NCI-H2227 treated with DMSO at 0.1 percent for 48 hours (cell line): ENCODE measurements at regions not wholly inside any gene's neighbourhood (a gene's known extent, or its start where the extent isn't known, plus 50 kb on each side); places are given as distances from the start of the nearest gene placed in this dataset.
A peak's percentile ranks its signal among the peaks of the same experiment; 100 is the strongest.

ENCODE experiments used
- DNase-seq: peaks from one replicate; lab custom pipeline; 2025; lab: John Stamatoyannopoulos, UW

- DNase-seq: peak; percentile 84
Observed at GRCh38 chr16:85327731-85328675, 215.7 kb upstream of the CIBAR2 start.

GRCh38 chr16:85328676-85329058, 216.4 kb upstream of the CIBAR2 start:
- no peak for DNase-seq

GRCh38 chr16:85329059-85329812, 217.0 kb upstream of the CIBAR2 start:
- no peak for DNase-seq

DNA sequence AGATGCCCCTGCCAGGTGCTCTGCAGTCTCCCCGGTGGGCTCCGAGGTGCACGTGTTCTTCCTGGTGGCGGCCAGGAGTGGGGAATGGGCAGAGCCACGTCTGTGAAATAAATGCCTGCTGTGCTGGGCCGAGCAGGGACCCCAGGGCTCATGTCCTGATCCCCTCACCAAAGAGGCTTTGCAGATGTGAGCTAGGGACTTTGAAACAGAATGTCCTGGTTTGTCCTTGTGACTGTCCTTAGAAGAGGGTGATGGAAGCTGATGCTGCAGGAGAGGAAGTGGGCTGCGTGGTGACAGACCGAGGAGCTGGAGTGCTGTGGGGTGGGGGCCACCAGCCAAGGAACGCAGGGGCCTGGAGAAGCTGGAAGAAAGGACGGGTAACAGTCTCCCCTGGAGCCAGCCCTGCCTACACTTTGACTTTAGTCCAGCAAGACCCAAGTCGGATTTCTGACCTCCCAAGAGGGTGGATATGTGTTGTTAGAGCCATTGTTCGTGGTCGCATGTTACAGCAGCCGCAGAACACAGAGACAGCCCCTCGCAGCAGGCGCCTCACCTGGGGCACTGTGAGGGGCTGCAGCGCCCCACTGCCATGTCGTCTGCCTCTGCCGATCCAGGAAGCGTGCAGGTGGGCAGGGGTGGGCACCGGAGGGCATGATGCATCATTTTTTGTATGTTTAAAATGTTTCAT, 217.9 kb upstream of the CIBAR2 start:
- no peak for DNase-seq

DNA sequence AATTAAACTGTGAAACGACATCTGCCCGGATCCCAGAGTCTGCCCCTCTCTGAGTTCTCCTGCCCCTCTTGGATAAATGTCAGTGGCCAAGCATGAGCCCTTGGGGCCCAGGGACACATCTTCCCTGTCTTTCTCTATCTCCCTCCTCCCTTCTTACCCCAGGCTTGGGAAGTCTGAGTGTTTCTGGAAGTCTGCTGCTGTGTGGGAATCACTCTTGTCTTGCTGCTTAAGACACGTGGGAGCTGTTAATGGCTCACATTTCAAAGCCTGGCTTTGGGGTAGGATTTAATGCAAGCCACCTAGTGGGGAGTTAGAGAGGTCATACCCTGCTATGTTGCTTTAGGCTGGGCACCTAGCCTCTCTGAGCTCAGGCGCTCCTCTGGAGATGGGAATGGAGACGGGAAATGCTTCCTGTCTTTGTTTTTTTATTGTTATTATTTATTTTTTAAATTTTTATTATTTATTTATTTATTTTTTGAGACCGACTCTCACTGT, 218.5 kb upstream of the CIBAR2 start:
- DNase-seq: no peak

DNA sequence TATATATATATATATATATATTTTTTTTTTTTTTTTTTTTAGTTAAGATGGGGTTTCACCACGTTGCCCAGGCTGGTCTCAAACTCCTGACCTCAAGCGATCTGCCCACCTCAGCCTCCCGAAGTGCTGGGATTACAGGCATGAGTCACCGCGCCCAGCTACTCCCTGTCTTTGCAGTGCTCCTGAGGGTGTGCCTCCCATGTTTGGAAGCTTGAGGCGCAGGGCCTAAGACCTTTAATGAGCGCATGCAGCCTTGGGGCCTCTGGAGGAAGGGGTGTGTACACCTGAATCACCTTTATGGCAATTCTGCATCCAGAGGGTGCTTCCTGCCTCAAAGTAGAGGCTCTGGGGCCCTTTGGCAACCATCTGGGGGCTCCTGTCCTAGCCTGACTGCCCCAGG, 219.4 kb upstream of the CIBAR2 start:
- no peak for DNase-seq

DNA sequence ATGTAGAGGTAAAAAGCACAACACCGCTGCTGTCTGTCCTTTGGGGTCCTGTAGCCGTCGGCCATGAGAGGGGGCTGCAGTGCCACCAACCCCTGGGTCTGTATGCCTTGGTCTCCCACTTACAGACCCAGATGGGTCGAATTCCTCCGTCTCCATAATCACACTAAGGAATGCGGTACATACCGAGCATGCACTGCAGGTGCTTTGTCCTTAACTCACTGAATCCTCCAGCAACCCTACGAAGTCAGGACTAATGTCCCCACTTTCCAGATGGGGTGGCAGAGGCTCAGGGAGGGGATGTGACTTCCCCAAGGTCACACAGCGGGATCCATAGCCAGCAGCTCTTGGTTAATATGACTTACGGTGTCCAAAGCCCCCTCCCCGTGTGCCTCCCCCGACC, 219.9 kb upstream of the CIBAR2 start:
- no peak for DNase-seq

- DNase-seq: no peak
Observed at GRCh38 chr16:85333337-85333736, 221.1 kb upstream of the CIBAR2 start.

DNA sequence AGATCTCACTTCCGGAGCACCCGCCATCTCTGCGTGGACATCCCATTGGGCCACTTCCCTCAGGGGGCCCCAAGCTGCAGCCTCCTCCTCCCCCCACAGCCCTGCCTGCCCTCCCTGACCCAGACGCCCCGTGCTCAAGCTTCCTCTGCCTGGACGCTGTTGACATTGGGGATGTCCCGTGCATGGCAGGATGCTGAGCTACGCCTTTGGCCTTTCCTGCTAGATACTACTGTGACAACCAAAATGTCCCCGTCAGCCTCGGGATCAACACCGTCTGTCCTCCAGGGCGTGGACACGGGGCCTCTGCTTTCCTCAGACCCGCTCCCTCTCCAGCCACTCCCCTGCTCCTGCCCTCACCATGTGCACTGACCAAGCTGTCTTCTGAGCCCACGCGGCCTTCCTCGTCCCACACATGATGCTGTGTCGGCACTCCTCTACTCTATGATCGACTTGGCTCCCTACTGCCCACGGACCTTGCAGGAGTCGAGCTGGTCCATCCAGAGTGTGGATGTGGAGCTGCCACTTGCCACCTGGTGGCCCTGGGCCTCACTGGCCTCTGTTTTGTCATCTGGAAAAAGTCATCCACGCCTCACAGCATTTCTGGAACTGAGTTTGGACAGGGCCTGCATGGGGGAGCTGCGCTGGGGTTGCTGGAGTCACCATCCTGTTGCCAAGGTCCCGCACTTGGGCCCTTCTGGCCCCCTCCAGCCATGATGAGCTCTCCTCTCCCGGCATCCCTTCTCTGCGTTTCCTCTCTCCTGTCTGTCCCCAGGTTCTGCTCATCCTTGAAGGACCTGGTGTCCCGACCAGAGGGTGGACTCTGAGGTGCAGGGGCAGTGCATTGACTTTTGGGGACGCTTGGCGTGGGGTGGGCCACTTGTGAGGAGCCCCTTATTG, 221.7 kb upstream of the CIBAR2 start:
- no peak for DNase-seq

DNA sequence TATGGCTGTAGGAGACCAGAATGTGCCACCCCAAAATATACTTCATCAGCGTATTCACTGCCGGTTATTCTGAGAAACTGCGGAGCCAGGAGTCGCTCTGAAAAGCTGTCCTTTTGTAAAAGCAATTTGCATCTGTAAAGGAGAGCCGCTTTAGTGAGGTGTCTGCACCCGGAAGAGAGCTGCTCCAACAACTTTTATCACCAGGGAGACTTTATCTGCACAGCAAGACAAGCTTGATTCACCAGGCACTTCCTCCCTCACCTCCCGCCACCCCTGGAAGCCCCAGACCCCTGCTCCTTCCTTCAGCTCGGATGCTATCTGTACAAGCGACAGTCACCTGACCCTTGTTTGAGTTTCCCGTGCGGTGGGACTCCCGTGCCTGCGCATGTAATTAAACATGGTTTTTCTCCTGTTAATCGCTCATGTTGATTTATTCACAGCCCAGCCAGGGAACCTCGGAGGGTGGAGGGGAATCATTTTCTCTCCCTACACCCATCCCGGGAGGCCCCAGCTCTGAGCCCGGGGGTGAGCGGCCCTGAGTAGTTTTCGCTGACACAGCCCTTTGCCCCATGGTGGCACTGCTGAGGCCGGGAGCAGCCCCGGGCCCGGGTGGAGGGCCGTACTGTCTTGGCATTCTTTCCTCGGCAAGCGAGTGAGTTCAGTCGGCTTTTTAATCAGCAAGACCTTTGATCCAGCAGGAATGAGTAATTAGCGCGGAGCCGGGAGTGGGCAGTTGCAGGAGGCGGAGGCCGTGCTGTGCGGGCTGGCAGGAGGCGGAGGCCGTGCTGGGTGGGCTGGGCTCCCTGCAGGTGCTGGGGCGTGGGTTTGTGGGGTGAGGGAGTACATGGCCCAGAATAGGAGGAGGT, 222.7 kb upstream of the CIBAR2 start:
- DNase-seq: no peak

DNA sequence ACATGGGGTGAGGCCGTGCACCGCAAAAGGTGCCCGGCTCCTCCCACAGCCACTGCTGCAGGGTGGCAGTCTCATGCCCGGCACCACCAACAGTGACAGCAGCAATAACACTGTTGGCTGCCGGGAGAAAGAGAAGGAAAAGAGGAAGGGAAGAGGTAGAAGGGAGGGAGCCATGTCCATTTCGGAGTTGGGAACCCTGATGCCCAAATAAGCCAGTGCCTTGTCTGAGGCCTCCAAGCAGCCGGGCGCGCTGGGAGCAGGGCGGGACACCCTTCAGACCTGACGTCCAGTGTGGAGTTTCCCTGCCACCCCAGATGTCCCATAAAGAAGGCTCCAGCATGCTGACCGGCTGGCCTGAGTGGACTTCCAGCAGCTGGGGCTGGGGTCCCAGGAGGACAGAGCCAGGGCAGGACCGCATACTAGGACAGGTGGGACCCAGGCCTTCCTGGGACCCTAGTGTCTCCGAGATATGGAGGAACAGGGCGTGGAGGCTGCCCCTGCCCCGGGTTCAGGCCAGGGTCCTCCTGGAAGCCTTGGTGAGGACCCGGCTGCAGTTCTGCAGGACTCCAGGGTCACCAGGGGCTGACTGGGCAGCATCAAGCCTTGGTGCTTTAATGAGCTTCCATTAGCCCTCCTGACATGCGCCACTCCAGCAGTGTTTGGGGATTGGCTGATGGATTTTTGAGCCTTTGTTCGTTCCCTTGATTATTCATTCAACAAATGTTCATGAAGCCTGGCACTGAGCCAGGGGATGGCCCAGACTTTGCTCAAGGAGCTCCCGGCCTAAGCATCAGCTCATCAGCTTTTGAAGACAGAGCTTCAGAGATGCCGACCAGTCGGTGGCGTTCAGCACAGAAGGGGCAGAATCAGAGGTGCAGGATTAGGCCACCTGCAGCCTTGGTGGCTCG, 223.6 kb upstream of the CIBAR2 start:
- no peak for DNase-seq

DNA sequence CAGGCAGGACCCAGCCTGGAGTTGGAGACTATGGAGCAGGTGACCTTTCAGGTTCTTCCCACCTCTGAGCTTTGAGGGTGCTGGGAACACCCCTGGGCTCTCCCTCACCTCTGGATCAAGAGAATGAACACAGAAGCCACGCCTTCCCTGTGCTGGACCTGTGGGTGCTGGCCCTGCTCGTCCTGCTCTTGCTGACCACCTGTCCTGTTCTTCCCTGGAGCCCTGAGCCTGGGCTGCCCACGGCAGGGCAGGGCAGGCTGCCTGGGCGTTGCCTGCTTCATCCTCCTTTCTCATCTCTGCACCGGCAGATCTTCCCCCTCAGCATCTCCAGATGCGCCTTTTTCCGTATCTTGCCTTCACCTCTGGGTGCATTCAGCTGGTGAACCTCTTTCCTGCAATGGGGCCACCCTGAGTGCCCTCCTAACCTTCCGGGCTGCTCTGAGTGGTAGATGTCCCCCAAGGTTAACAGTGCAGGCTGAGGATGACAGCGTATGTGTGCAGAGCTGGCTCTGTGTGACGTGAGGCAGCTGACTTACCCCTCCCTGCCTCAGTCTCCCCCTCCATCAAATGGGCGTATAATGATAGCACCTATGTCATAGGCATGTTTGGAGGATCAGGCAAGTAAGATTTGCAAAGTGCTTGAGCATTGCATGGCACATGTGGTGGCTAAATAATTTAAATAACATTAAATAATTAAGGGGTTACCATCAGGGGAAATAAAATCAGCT, 225.8 kb upstream of the CIBAR2 start:
- no peak for DNase-seq

DNA sequence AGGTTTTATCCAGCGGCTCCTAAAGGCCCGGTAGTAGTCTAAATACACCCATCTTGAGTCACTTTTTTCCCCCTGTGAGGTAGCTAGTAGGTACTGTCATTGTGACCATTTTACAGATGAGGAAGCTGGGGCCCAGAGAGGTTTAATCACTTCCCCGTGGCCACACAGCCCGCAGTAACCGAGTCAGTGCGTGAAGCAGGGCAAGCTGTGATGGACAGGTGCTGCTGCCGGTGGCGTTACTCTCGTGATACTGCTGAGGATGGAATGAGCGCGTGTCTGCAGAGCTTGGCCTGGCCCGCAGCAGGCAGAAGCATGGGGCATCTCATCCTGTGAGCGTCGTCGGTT, 226.3 kb upstream of the CIBAR2 start:
- DNase-seq: no peak

GRCh38 chr16:85338989-85339685, 226.9 kb upstream of the CIBAR2 start:
- DNase-seq: peak; percentile 21

- no peak for DNase-seq
Observed at GRCh38 chr16:85341972-85342695, 229.9 kb upstream of the CIBAR2 start.

DNA sequence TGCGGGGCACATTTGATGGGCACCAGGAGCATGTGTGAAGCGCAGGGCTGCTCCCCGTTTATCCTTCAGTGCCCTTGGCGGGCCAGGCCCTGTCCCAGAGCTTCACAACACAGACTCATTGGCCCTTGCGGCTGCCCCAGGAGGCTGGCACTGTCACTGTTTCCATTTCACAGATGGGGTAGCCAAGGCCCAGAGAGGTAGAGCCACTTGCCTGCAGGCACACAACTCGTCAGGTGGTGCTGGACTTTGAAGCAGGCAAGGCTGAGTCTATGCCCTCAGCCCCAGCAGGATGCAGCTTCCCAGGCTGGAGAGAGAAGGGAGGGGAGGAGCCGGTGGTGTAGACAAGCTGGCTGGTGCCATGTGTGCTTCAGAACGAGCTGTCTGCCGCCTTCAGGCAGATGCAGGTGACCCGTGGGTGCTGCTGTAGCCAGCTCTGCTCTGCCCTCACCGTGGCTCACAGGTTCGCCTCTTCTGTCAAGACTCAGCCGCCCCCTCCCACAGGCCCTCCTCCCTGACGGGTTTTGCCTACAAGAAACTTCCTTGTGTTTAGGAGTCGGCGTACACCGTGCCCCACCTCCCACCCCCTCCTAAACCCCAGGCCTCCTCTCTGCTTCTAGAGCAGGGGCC, 232.3 kb upstream of the CIBAR2 start:
- no peak for DNase-seq

- no peak for DNase-seq
Observed at GRCh38 chr16:85345129-85345639, 232.9 kb upstream of the CIBAR2 start.
